NCI-H2171 (cell line): ENCODE measurements at regions not wholly inside any gene's neighbourhood (a gene's known extent, or its start where the extent isn't known, plus 50 kb on each side); places are given as distances from the start of the nearest gene placed in this dataset.
A peak's percentile ranks its signal among the peaks of the same experiment; 100 is the strongest.
"Not testable (repeated sequence)": the region's sequence is repeated elsewhere in the genome, so short reads cannot be mapped to it uniquely, and the experiment has no call there.

Experiments
- DNase-seq: peaks from one replicate; lab custom pipeline; 2025; lab: John Stamatoyannopoulos, UW

GRCh38 chr15:70576696-70577095, 186.7 kb downstream of the UACA start:
- DNase-seq: no peak

GRCh38 chr15:70576276-70576675, 187.1 kb downstream of the UACA start:
- DNase-seq: no peak

GRCh38 chr15:70575231-70576226, 187.8 kb downstream of the UACA start:
- DNase-seq: peak; percentile 79

GRCh38 chr15:70574325-70574724, 189.0 kb downstream of the UACA start:
- not testable (repeated sequence) for DNase-seq

- DNase-seq: no peak
These were observed 190.1 kb downstream of the UACA start for GRCh38 chr15:70573121-70573850.

- DNase-seq: no peak
These were observed 193.6 kb downstream of the UACA start for GRCh38 chr15:70569714-70570231.

- no peak for DNase-seq
These were observed 194.2 kb downstream of the UACA start for GRCh38 chr15:70569091-70569713.

GRCh38 chr15:70566989-70567388, 196.4 kb downstream of the UACA start:
- DNase-seq: no peak

GRCh38 chr15:70566047-70566835, 197.1 kb downstream of the UACA start:
- DNase-seq: no peak

GRCh38 chr15:70563561-70564095, 199.7 kb downstream of the UACA start:
- DNase-seq: no peak

- peak; percentile 49 for DNase-seq
These were observed 200.5 kb downstream of the UACA start for GRCh38 chr15:70562906-70563305.

GRCh38 chr15:70561885-70562284, 201.5 kb downstream of the UACA start:
- no peak for DNase-seq

GRCh38 chr15:70560617-70561328, 202.6 kb downstream of the UACA start:
- no peak for DNase-seq

- peak; percentile 19 for DNase-seq
These were observed 203.8 kb downstream of the UACA start for GRCh38 chr15:70559265-70560239.

GRCh38 chr15:70558406-70559264, 204.7 kb downstream of the UACA start:
- DNase-seq: no peak

GRCh38 chr15:70557521-70558258, 205.7 kb downstream of the UACA start:
- DNase-seq: no peak

- no peak for DNase-seq
These were observed 206.6 kb downstream of the UACA start for GRCh38 chr15:70556779-70557178.
